ENCODE measurements at regions not wholly inside any gene's neighbourhood (a gene's known extent, or its start where the extent isn't known, plus 50 kb on each side); places are given as distances from the start of the nearest gene placed in this dataset.

DNA sequence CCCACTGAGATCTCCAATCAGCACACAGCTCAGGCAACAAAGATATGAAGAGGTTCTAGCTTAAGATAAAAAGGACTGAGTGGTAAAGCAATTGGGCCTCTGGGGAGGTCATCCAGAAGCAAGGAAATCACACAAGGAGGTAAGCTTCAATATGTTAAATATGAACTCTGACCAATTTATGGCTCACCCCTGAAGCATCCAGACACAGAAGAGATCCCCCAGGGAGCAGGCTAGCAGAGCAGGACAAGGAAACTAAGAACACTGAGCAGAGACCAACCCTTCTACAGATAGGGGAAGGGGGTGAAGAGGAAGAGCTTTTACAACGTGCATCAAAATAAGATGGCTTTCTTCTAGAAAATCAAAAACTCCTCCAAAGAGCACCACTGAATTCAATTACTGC is 616.2 kb downstream of the DNAH5 start:
- DNase-seq = no peak

DNA sequence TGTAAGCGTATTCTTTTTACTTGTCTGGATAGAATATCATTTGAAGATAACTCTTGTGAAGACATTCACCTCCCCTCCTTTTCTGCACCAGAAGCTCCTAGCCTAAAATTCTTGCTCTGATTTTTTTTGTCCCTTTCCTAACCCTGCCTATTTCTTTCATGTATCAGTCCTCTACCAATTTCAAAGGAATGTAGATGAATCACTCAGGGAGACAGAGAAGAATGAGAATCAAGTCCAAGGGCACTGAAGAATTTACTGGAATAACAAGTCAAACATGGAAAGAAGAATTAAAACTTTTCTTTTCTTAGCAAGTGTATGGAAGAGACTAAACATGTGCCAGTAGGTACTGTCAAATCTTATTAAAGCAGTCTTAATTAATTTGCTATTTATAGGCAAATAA is 618.7 kb downstream of the DNAH5 start:
- DNase-seq = no peak

DNA sequence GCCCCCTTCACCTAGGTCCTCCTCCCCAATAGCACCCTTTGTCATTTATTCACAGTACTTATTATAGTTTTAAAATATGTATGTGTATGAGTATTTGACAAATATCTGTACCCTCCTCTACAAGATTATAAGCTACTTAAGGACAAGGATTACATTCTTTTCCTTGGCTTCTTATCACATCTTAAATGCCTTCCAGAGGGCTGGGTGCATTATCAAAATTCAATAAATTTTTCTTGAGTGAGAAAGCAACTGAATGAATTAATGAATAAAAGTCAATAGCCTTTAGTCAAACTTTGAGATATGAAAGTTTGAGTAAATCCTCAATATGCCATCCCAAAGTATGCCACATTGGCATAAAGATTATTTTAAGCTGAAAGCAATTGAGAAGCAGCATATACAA is 621.7 kb downstream of the DNAH5 start:
- DNase-seq = no peak

DNA sequence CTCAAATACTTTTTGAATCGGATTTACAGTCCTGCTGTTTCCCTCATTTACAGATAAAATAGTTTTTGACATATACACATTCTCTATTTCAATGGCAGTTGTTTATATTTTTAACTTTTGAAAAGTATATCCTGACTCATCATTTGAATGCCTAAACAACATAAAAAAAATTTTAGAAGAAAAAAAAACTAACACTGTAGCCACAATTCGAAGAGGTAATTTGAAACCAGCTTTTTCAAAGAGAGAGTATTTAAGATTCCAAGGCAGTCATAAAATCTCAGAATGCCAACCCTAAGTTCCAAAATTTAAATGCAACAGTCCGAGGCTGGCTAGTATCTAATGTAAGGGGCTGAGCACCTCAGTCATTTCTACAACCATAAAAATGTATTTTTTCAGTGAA is 626.8 kb downstream of the DNAH5 start:
- DNase-seq = no peak

DNA sequence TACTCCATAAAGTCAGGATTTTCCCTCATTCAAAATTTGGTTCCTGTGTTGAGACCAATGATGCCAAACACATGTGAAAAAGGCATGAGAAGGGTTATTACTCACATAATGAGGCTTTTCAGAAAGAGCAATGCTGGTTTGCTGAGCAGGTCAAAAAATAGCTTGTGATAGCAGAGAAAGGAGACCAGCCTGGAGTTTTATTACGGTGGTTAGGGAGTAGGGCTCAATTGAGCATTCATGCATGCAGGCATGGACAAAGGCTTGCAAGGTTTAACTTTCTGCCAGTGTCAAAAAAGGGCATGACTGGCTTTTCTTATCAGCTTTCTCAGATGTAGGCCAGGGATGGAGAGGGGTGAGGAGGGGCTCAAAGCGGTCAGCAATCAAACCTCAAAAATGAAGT is 628.3 kb downstream of the DNAH5 start:
- no peak for DNase-seq

DNA sequence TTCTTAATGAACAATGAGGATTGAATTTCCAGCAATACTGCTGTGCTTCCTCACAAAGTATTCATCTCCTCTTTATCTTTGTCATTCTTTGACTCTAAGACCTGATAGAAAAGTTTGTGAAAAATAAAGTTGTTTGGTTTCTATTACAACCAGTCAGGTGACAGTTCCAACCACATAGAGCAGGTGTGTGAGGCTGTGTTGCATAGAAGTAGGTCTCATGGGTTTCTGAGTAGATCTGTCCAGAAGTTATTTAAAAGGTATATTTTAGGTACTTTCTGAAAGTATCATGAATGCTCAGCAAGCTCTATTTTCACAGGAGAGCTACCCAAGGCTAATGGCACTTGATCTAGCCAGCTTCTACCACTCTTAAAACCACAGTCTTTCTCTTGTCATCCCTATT is 637.0 kb downstream of the DNAH5 start:
- DNase-seq = no peak

DNA sequence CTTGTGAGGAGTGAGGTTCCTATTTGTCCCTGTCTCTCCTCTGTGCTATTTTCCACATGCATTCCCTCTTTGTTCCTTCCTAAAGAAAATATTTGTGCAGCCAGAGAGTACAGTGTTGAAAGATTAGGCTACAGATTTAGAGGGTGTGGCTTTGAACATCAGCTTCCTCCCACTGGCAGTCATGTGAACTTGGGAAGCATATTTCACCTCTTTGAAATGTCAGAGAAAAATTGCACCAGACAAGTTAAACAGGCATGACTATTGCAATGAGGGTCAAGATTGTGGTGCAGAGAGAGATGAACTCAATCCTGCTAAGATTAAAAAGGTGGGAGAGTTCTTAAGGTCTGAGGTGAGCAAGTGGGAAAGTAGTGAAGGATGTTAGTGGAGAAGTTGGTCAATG is 641.0 kb downstream of the DNAH5 start:
- DNase-seq = no peak

DNA sequence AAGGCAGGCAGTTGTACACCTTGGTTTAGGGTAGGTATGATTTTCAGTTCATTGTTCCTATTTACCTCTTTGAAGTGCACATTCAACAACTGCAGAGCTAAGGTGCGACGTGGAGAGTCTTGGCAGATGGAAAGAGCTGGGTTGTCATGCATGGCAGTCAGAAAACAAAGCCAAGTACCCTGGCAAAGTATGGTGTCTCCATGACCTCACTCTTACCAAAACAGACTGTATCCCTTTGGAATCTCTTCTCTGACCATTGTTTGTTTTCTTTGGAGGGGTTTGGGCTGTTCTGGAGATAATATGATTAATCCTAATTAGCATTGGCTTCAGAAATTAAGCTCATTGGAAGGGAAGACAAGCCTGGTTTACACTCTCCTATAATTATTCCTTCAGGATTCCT is 665.7 kb downstream of the DNAH5 start:
- DNase-seq = no peak

DNA sequence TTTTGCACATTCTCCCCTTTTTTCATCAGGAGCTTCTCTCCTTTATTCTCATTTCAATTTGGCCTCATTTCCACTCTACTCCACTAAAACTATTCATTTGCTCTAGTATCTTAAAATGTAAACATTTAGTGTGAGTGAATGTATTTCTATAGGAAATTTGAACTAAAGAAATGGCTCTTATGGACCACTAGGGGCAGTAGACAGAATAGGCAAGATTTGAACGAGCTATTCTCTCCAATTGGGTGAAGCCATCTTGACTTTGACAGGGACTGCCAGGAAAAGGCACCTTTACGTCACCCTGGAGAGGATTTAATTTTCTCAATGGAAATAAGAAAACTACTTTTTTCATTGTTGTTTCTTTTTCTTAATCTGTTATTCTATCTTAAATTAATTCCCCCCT is 666.3 kb downstream of the DNAH5 start:
- DNase-seq = no peak

DNA sequence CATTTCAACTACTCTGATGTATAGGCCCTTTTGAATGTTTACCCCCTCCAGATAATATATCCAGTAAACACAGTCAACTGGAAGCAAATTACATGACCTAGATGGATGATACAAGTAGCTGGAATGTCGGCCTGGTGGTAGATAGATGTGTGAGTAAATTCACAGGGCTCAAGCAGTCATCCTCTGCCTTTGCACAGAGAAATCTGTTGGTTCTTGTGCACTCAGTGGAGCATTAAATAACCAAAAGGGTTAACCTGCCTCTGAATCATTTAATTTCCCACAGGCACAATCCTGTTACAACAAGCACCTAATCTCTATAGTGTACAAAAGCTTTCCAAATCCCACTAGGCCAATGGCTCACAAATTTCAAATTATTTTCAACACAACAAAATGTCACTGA is 668.3 kb downstream of the DNAH5 start:
- no peak for DNase-seq

DNA sequence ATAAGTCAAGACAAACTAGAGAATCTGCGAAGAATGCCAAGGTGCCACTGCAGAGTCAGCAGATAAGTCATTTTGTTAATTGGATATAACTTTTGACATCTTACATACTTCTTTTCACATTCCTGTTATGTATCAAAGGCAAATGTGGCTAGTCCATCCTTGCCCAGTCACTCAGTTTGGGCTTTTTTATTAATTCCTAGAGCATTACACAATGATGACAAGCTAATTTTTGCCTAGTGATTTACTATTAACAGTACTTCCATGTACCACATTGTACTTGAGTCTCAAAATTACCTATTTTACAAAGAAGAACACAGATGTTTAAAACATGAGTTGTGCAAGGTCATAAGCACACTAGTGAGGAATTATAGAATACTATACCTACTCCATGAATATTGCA is 680.8 kb downstream of the DNAH5 start:
- DNase-seq = no peak

DNA sequence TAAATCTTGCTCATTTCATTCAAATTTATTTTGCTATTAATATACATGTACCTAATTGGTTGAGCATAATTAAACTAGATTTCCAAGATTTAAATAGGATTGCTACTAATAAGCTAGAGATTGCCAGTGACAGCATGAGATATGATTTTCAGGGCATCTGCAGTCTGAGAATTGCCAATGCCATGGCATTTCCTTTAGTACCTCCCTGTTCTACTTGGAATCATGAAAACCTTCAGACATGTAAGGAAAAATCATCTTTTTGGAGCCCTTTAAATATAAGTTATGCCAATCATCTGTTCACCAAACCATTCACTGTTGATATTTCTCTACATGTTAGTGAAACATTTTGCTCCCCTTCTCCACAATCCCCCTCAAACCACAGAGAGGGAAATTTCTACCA is 691.4 kb downstream of the DNAH5 start:
- no peak for DNase-seq

DNA sequence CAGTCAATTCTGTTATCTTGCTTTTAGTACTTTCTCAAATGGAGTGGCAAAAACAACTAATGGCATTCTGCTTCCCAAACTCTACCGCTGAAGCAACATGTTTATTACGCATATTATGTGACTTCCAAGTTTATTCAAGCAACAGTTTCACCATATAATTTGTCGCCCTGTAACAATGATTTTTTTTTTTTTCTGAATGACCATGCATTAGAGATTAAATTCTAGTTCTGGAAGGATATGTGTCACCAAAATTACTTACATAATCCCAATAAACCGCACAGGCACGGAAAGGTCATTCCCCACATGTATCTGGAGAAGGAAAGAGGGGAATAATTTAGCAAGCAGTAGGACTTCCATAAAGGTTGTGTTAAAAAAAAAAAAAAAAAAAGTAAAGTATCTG is 691.8 kb downstream of the DNAH5 start:
- DNase-seq = no peak

DNA sequence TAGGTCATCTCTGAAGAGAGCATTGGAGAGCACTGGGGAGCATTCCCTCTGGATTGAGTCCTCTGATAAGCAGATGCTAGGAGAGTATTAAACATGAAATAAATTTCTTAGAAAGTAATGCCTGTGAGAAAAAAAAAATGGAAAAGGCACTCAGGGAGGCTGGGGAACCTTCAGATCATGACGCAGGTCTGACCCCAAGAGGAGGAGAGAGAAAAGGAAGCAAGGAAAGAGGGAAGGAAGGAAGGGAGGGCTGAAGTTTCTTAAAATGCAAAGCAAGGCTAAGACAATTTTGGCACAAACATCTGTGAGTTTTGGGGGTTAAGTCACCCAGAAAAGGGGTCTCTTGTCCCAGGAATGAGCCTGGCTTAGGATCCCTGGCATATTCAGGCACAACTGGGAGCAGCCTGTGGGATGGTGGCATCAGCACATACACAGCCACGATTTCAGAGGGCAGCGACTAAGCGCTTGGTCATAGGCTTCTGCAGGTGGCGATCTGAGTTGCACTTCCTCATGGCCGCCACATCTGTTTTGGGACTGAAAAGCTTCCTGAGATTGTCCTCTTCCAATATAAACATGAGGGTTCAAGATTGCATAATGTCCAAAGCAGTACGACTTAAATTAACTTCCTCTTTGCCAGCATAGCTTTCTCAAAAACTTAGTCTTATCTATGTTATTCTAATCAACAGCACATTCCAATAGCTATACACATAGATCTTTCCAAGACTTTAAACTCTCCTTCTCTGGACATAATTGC is 692.7 kb downstream of the DNAH5 start:
- DNase-seq = no peak

DNA sequence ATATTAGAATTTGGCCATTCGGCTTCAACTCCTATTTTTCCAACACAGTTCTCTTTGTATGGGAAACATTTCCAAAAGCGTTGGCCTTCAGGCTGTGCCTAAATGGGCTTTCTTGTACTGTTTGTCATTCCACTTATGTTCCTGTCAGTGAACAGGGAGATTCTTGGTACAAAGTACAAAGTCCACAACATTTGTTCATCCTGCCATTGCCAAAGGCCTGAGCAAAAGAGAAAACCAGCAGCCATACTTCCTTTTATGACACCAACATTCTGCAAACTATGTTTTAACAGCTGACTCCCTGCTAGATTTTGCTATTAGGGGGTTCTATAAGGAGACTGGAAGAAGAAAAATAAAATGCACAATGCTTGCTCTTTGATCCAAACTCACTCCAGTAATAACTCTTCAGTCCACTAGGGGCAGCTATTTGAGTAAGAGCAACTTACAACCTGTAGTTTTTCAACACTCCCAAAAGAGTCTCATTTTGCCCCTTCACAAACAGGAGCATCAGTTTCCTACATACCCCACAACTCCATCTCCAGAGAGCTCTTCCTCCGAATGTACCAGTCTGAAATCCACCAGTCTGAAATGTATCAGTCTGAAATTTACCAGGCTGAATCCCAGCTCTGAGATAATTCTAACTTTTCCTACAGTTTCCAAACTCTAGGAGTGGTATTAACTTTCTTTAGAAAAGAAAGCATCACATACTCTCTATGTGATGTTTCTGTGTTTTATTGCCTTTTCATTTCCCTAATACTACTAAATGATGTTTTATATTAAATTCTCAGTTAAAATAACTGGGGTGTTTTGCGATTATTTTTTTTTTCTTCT is 693.8 kb downstream of the DNAH5 start:
- no peak for DNase-seq

DNA sequence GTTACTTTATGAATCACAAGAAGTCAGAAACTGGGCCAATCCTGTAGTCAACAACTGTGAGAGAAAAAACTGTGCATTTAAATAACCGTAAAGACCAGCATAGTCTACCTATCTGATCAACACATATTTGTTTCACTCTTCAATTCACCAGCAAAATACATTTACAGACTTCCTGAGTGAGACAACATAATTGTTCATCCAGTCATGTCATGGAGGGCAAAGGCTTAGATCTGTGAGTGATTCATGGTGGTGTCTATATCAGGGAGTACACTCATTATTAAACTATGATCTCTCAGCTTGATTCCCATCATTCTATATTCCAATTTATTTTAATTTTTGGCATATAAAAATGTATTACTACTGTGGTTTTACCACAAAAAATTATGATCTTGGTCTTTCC is 694.6 kb downstream of the DNAH5 start:
- DNase-seq = no peak

DNA sequence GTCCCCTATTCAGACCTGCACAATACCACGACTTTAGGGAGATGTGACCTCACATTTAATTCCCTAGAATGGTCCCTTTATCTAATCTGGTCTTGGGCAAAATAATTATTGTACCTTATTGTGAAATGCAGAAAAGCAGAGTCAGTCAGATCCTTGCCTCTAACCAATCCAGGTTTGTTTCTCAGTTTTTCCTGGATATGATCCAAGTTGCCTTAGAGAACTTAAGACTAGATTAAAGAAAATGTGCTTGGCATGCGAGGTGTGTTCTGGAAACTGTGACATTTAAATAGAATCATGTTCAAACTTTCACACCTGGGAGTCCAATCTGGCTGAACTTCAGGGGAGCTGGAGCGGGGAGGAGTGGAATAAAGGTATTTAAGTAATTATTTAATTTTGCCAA is 696.2 kb downstream of the DNAH5 start:
- no peak for DNase-seq

DNA sequence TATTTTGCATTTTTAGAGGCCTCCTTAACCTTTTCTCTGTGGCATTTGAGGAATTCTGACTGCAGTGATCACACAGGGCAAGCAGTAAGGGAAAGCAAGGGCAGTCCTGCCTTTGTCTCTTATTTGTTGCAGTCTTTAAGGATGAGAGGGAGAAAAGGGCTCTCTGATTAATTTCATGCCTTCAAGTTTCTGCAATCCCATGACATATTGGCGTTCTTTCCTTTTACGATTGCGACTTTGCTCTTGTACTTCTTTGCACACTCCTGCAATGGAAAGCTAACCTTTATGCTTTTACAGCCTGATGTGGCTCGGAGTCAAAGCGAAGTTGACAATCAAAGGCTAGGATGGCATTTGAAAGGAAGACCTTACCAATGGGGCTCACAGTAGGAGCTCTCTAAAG is 698.4 kb downstream of the DNAH5 start:
- DNase-seq = no peak

DNA sequence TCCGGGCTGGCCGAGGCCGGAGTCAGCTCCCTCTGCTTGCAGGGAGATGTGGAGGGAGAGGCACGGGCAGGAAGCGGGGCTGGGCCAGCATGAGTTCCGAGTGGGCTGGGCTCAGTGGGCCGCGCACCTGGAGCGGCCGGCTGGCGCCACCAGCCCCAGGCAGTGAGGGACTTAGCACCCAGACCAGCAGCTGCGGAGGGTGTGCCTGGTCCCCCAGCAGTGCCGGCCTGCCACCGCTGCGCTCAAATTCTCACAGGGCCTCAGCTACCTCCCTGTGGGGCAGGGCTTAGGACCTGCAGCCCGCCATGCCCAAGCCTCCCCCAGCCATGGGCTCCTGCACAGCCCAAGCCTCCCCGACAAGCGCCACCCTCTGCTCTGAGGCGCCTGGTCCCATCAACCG is 700.3 kb downstream of the DNAH5 start:
- no peak for DNase-seq

DNA sequence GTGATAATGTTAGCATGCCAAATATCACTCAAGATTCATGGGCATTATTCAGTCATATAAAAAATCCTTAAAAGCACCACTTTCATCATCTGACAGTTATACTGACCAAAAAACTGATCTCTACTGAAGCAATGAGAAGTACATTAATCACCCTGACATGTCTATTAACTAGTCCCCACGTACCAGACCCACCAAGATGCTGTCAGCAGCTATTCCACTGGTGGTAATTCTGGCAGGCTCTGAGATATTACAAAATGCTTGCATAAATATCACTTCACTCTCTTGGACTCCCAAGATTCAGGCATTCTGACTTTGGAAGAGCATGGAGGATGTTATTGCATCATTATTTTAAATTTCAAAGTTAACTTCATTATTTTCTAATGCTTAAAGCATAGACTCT is 717.0 kb downstream of the DNAH5 start:
- DNase-seq = no peak

DNA sequence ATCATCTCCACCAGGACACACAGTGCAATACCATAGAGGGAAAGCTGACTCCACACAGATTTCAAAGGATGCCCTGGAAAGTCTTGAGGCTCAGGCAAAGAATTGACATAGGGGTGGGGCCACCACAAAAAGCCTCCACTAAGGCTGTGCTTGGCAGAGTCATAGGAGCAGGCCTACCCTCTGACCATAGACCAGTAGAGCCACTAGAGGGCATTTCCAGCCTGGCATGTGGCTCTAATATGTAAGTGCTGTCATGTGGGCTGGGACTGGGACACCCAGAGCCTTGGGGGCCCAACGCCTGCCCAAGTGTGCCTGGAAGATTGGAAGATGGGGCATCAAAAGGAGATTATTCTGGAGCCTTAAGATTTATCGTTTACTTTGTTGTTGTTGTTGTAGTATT is 726.0 kb downstream of the DNAH5 start:
- no peak for DNase-seq

DNA sequence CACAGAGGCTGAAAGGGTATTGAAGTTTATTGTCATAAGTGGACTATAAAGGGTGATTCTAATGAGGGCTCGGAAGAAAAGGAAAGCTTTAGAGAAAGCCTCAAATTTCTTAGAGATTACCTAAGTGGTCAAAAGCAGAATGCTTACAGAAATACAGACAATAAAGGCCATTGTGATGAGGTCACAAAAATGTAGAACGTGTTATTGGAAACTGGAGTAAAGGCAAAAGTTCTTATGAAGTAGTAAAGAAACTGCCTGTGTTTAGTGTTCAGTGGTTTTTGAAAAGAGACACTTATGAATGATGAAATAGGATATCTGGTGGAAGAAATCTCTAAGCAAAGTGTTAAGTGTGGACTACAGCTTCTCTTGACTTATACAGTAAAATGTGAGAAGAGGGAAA is 726.9 kb downstream of the DNAH5 start:
- no peak for DNase-seq

DNA sequence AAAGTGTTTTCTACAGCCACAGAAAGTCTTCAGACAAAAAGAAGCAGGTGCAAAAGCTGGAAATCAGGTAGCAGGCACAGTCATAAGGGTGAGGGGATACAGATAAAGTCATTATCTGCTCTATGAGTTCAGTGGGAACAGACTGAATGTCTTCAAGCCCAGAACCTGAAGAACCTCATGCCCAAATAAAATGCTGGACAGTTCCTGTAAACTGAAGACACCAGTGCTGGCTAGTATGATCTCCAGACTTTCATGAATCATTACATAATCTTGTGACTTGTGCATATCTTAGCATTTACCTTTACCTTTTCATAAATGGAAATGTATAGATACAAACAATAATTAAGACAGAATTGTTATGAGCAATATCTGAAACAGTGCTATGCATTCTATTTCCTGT is 728.7 kb downstream of the DNAH5 start:
- DNase-seq = no peak

DNA sequence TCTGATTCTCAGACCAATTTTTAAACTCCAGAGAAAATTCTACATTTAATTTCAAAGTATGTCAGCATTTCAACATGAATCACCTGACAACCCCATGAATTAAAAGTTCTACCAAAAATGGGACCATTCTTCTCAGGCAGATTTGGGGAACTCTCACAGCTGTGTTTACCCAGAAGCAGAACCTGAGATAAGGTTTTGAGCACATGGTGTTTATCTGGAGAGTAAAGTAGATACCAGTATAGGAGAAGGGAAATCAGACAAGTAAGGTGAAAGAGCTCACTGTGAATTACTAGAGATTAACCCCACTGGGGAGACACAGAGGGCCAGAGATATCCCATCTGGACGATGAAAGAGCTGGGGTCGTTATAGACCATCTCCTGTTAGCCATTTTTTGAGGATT is 729.1 kb downstream of the DNAH5 start:
- no peak for DNase-seq

DNA sequence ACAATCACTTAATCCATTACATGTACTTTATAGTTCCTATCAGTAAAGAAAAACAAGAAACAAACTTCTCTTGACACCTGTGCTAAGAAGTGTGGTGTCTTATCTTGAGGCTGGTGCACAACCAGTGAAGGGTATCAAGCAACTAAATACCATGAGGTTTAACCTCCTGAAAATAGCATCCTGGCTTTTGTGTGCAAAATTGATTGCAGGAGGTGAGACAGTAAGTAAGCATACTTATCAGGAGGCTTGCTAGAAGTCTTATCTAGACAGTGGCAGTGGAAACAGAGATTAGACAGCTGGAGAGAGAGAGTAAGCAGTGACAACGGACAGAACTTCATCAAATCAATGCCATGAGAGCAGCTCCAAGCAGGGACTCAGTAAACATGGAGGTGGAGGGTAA is 730.3 kb downstream of the DNAH5 start:
- no peak for DNase-seq

Measured in T1000 (cell line).